Subcutaneous abdominal adipose tissue (tissue), 5 donors: ENCODE measurements at regions not wholly inside any gene's neighbourhood (a gene's known extent, or its start where the extent isn't known, plus 50 kb on each side); places are given as distances from the start of the nearest gene placed in this dataset.
"Not testable (repeated sequence)": the region's sequence is repeated elsewhere in the genome, so short reads cannot be mapped to it uniquely, and the experiment has no call there.

Experiments used
- H3K27ac ChIP-seq: one replicate; pipeline ENCODE4 v1.7.0; 2013; ENCODE audit warnings: low read depth, mild to moderate bottlenecking, inconsistent platforms, low read length, moderate library complexity
- H3K27me3 ChIP-seq, 5 donors: one replicate each; pipeline ENCODE4 v1.7.0; 2013; ENCODE audit warnings: low read length in 5 of 5, inconsistent platforms in 1 of 5; ENCODE audit not compliant: control insufficient read depth in 5 of 5, insufficient read depth in 4 of 5
- H3K36me3 ChIP-seq, 5 donors: one replicate each; pipeline ENCODE4 v1.7.0; 2013; ENCODE audit warnings: low read length in 5 of 5; ENCODE audit not compliant: control insufficient read depth in 5 of 5, insufficient read depth in 5 of 5
- H3K4me1 ChIP-seq, 5 donors: one replicate each; pipeline ENCODE4 v1.7.0; 2013; ENCODE audit warnings: low read length in 5 of 5, mild to moderate bottlenecking in 3 of 5, moderate library complexity in 1 of 5; ENCODE audit not compliant: control insufficient read depth in 5 of 5, insufficient read depth in 5 of 5
- H3K4me3 ChIP-seq, 5 donors: one replicate each; pipeline ENCODE4 v1.7.0; 2013; ENCODE audit warnings: low read length in 5 of 5, low read depth in 1 of 5
- H3K9ac ChIP-seq, 5 donors: one replicate each; pipeline ENCODE4 v1.7.0; 2013; ENCODE audit warnings: low read length in 5 of 5, mild to moderate bottlenecking in 4 of 5, moderate library complexity in 3 of 5
- H3K9me3 ChIP-seq, 5 donors: one replicate each; pipeline ENCODE4 v1.7.0; 2013; ENCODE audit warnings: low read length in 5 of 5; ENCODE audit not compliant: control insufficient read depth in 5 of 5
- donor health status: healthy.
- donor health status: healthy.
- donor health status: healthy.
- donor health status: healthy.
- donor health status: healthy.

DNA sequence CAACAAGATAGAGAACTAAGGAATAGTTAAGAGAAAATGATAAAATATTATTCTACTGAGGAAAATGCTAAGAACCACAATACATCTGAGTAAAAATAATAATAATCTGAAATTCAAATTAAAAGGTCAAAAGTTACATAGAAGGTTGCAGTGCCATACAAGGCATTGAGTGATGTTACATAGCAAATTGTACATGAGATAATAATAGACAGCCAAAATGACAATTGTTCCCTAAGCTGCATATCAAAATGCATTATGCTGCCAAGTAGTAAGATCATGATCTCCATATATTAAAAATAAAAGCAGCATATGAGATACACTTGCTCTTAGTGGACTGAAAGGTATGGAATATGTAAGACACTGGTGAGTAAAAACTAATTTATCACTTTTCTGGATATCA is 547.7 kb downstream of the KCNT2 start:
- Histone ChIP-seq H3K4me3 (no peak overlapping the region), H3K27ac (no peak overlapping the region), H3K9ac (no peak overlapping the region), H3K27me3 (no peaks in the 10 kb centered on the region), H3K4me1 (no peaks in the 10 kb centered on the region), H3K9me3 (no peaks in the 10 kb centered on the region), H3K36me3 (no peaks in the 10 kb centered on the region)

DNA sequence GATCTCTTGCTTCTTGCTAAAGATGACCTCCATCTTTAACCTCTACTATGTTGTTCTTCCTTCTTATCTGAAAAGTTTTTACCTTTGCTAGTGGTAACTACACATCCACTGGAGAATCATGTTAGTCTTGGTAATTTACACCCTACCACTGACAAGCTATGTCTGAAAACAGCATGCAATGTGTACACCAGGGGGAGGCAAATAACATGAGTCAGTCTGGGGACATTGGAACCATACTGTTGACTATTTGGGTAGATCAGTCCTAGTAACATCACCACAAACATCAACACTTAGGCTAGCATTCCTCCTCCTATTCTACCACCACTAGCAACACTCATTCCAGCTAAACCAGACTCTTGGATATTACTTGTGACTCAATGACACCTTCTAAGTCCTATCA is 549.0 kb downstream of the KCNT2 start:
- H3K9ac ChIP-seq: no peak overlapping the region
- H3K36me3 ChIP-seq: no peaks in the 10 kb centered on the region
- no peak overlapping the region for H3K4me3 ChIP-seq
- no peaks in the 10 kb centered on the region for H3K9me3 ChIP-seq
- no peaks in the 10 kb centered on the region for H3K27me3 ChIP-seq
- no peak overlapping the region for H3K27ac ChIP-seq
- H3K4me1 ChIP-seq: no peaks in the 10 kb centered on the region

DNA sequence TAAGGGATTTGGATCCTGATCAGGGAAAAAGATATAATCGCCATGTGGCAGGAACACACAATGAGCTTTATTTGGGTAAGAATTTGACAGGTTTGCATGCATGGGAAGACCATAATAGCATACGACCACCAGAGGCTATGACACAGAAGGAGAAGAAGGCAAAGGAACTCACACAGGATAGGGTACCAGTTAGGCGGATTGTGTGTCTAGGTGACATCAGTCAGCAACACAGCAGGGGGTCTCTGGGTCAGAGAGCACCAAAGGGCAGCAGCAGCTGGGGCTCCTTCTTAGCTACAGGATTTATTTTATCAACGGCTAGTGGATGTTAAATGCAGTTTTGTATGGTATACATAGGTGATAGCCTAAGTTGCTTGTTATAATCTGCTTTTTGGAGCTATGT is 551.3 kb downstream of the KCNT2 start:
- H3K4me1 ChIP-seq: no peaks in the 10 kb centered on the region
- no peaks in the 10 kb centered on the region for H3K27me3 ChIP-seq
- H3K9me3 ChIP-seq: no peaks in the 10 kb centered on the region
- no peak overlapping the region for H3K9ac ChIP-seq
- H3K4me3 ChIP-seq: no peak overlapping the region
- H3K27ac ChIP-seq: no peak overlapping the region
- H3K36me3 ChIP-seq: no peaks in the 10 kb centered on the region

DNA sequence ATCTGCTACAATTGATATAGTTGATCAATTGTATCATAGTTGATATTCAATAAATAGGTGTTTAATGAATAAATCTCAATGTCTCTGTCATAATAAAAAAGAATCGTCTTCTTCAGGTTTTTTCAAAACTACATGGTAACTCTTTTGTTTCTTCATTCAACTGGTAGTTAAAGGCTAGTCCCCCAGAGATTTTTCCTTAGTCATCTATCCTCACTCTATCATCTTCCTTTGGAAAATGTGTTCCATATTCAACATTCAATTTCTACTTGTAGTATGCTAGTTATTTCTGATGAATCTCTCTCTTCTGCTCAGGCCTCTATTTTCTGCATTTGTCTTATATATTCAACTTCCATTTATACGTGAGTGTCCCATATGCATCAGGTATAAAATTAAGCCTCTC is 558.8 kb downstream of the KCNT2 start:
- no peaks in the 10 kb centered on the region for H3K4me1 ChIP-seq
- H3K27ac ChIP-seq: no peak overlapping the region
- H3K9me3 ChIP-seq: no peaks in the 10 kb centered on the region
- no peaks in the 10 kb centered on the region for H3K27me3 ChIP-seq
- H3K4me3 ChIP-seq: no peak overlapping the region
- H3K36me3 ChIP-seq: no peaks in the 10 kb centered on the region
- H3K9ac ChIP-seq: no peak overlapping the region

DNA sequence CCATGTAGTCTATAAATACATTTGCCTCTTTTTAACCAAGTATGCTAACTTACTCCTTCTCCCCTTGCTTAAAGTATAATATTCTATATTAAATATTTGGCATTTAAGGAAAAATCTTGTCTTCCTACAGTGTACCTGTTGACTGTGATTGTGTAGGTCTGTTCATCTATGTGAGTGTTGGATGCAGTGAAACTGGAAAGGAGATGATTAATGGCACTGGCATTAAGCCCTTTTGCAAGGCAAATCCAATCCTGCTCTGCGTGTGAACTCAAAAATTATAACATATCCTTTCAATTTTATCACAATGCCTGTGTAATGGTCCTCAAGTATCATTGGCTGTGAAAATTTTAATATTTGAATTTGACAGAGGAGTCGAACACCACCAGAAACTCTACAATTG is 565.0 kb downstream of the KCNT2 start:
- Histone ChIP-seq H3K27me3 (no peaks in the 10 kb centered on the region), H3K9ac (no peak overlapping the region), H3K27ac (no peak overlapping the region), H3K9me3 (peaks cover 0 to 4% (median 3%) of the 10 kb centered on the region in 5 donors), H3K4me3 (no peak overlapping the region), H3K4me1 (no peaks in the 10 kb centered on the region), H3K36me3 (no peaks in the 10 kb centered on the region)

DNA sequence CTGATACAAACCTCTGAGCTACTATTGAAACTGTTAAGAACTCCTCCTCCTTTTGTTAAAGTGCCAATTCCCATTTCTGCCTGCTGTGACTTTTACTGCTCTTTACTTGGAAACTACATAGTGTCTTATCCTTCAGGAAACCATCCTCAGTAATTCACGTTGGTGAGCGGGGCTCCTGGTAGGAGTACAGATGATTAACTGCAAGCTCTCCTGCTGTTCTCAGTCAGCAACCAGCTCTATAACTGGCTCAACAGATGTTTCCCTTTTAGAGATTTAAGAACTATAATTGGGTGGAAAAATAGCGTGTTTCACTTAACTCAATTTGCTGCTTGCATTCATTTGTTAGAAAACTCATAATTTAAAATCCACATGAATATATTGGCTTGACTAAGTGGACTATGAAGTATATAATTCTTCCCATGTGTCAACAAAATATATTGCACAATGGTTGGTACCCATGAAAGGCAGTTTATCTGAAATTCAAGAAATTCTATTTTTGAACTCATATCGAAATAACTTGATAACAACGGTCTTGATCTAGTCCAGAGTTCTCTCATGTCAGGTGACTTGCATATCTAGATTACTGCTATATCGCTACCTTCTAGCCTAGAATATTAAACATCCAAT is 574.0 kb downstream of the KCNT2 start:
- Histone ChIP-seq H3K4me3 (no peak overlapping the region), H3K9me3 (no peaks in the 10 kb centered on the region), H3K4me1 (no peaks in the 10 kb centered on the region), H3K9ac (no peak overlapping the region), H3K36me3 (no peaks in the 10 kb centered on the region), H3K27ac (no peak overlapping the region), H3K27me3 (no peaks in the 10 kb centered on the region)

DNA sequence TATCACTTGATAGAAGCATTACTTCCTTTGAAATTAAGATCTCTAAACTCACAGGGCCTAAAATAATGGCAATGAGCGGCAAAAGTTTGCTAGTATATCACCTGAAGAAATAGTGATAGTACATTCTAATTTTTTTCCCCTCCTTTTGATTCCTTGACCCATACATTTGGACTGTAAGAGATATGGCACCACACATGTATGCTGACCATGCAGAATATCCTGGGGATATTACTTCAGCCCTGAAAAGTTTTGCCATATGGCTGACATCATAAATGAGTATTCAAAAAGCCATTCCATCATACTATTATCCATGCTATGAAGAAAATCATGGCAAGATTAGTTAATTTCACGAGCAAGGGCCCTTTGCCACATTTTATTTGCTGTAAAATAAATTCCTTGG is 576.9 kb downstream of the KCNT2 start:
- H3K36me3 ChIP-seq, H3K9ac ChIP-seq, H3K9me3 ChIP-seq, H3K27me3 ChIP-seq, H3K27ac ChIP-seq, H3K4me1 ChIP-seq, H3K4me3 ChIP-seq: not testable (repeated sequence)

DNA sequence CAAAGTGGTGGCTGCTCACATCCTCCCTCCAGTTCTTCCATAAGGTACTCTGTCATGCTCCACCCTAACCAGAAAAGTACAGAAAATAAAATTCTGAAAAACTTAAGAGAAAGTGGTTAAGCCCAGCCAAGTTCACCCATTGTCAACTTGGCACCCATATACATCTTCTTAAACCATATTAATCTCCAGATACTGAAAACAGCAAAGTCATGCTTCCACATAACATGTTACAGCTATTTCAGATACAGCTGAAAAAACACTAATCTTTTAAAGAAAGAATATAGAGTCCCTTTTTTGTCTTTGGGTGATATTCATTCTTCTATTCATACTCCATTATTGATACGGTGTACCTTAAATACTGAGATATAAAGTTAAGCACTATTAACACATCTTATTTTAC is 577.8 kb downstream of the KCNT2 start:
- H3K27ac ChIP-seq: no peak overlapping the region
- no peaks in the 10 kb centered on the region for H3K4me1 ChIP-seq
- H3K4me3 ChIP-seq: no peak overlapping the region
- no peaks in the 10 kb centered on the region for H3K36me3 ChIP-seq
- H3K9me3 ChIP-seq: no peaks in the 10 kb centered on the region
- H3K27me3 ChIP-seq: no peaks in the 10 kb centered on the region
- H3K9ac ChIP-seq: no peak overlapping the region

DNA sequence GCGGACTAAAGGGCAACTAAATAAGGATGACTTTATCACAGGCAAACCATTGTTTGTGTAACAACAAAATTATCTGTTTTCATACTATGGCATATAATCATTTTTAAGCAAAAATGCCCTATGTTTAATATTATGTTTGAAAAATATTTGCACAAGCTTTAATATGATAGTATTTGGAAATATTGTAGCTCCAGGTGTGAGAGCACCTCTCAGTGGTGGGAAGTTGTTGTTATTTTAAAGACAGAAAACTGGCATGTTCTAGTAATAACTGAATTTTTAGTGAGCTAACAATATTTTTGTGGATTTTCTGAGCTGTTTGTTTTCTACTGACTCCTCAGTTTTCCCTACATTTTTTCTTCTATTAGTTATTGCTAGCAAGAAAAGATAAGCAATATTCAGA is 578.8 kb downstream of the KCNT2 start:
- H3K4me3 ChIP-seq: no peak overlapping the region
- H3K36me3 ChIP-seq: no peaks in the 10 kb centered on the region
- no peak overlapping the region for H3K27ac ChIP-seq
- H3K9me3 ChIP-seq: no peaks in the 10 kb centered on the region
- no peaks in the 10 kb centered on the region for H3K27me3 ChIP-seq
- H3K4me1 ChIP-seq: no peaks in the 10 kb centered on the region
- H3K9ac ChIP-seq: no peak overlapping the region

DNA sequence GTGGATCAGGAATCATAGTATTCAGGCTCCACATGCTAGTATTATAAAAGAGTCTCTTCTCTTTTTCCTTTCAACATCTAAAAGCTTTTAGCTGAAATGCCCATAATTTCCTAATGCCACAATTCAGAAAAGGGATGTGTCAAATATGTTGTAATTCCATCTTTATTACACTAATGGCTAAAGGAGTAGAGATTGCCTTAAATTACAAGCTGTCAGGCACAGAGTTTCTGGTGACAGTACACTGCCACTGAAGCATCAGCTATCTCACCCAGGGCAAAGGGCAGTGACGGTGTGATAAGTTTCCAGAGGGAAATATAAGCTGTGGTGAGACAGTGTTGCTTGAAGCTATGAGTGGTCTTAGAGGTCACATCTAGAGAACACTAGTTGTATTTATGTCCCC is 581.1 kb downstream of the KCNT2 start:
- Histone ChIP-seq H3K4me1 (no peaks in the 10 kb centered on the region), H3K9me3 (no peaks in the 10 kb centered on the region), H3K27me3 (no peaks in the 10 kb centered on the region), H3K36me3 (no peaks in the 10 kb centered on the region), H3K4me3 (no peak overlapping the region), H3K27ac (no peak overlapping the region), H3K9ac (no peak overlapping the region)

DNA sequence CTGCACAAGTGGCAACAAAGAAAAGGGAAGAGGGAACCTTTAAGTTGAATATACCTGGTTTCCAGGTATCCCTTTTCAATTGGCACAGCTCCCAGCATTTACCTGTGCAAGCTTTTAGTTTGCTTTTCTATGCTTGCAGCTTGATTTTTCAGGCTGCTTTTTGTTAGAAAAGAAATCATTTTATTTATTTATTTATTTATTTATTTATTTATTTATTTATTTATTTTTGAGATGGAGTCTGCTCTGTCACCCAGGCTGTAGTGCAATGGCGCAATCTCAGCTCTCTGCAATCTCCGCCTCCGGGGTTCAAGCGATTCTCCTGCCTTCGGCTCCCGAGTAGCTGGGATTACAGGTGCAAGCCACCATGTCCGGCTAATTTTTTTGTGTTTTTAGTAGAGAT is 587.1 kb downstream of the KCNT2 start:
- H3K27ac ChIP-seq, H3K9ac ChIP-seq: not testable (repeated sequence)

More for the DNA sequence above, 587.1 kb downstream of the KCNT2 start:
- H3K27me3 ChIP-seq, H3K36me3 ChIP-seq, H3K4me3 ChIP-seq, H3K9me3 ChIP-seq, H3K4me1 ChIP-seq: not testable (repeated sequence)
